HG03175 (cell line): ENCODE measurements at regions not wholly inside any gene's neighbourhood (a gene's known extent, or its start where the extent isn't known, plus 50 kb on each side); places are given as distances from the start of the nearest gene placed in this dataset.

Experiments used
- ATAC-seq: cut with Tn5 transposase; IDR thresholded peaks from one replicate; pipeline ENCODE4 v1.9.1; 2021; ENCODE audit warnings: mild to moderate bottlenecking, moderate library complexity; ENCODE audit not compliant: unreplicated experiment

DNA sequence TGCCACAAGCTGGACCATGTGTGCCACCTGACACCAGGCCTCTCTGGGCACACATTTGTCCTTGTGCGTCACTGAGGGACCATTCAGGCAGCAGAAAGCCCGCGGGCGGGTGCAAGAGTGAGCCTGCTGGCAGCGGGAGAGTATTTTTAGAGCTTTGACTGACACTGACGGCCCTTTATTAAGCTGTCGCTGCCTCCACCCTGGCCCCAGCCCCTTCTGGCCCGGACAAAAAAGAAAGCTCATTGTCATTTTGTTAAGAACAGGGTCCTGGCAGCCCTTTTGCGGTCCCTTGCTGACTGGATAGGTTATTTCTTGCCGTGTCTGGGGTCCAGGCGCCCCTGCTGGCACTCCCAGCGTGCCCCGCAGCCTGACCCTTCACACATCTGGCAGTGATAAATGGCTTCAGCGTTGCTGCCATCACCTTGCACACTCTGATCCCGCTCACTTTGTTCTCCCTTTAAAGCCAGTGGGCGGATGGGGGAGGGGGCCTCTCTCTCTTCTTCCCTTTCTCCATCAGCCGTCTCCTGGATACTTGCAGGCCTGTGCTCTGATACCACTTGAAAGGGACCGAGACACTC lies 78.4 kb upstream of the NKD1 start:
- no peak for ATAC-seq

DNA sequence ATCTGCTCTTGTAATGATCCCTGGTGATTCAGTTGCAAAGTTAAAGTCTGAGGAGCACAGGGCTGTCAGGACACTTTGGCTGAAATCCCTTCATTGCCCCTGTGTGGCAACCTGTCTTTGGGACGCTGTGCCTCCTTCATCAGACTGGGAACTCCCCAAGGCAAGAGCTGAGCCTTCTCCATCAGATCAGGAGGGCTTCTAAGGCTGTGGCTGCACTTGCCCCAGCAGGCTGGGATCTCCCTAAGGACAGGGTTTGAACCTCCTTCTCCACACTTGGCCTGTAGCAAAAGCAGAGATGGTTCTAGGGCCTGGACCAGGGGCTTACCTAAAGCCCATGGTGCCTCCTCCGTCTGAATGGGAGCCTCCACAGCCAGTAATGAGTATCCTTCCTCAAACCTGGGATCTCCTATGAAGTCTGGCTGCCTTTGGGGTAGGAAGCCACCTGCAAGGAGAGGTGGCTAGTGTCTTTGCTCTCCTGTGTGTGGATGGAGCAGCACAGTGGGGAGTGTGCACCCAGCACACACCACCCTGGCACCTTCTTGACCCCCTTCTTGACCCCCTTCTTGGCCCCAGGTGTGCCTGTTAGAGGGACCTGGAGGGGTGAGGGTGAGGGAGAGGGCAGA lies 79.0 kb upstream of the NKD1 start:
- no peak for ATAC-seq

DNA sequence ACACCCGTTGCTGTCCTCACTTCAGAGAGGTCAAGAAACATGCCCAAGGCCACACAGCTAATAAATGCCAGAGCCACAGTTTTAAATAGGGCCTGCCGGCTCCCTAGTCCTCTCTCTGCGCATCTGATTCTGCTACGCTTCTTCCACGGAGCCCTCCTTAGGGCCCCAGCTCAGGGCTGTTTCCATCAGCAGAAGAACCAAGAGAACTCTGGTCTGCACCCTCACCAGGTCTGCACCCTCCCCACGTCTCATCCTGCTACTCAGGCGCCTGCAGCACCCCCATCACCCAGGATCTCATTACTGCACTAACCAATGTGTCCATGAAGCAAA lies 79.5 kb upstream of the NKD1 start:
- no peak for ATAC-seq

DNA sequence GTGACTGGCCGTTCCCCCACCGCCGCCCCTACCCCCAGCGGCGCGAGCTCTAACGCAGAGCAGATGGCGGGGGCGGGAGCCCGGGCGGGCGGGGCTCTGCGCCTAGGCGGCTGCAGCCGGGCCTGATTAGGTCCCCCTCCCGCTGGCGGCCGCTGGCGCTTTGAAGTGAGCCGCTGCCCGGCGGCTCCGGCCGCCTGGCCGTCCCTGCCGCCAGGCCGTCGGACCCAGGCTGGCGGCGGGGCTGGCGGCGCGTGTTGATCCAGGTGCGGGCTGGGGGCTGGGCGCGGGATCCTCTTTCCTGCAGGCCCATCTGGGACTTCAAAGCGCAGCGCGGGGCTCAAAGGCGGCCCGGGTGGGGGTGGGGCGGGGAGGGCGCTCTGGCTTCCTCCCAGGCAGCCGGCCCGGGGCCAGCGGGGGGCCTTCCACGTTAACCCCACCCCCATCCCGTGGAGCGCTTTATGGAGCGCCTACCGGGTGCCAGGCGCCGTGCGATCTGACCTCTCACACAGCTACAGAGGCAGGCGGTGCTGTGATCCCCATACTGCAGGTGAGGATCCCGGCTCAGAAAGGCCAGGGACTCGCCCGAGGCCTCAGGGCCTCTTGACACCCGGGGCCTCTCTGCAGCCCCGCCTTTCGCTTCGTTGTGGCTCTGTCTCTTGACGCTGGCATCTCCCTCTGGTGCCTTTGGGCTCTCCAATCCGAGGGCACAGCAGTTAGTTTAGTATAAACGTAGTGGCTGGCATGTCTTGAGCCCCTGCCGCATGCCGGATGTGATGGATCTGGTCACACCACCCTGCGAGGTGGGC lies 80.0 kb upstream of the NKD1 start:
- ATAC-seq = no peak

DNA sequence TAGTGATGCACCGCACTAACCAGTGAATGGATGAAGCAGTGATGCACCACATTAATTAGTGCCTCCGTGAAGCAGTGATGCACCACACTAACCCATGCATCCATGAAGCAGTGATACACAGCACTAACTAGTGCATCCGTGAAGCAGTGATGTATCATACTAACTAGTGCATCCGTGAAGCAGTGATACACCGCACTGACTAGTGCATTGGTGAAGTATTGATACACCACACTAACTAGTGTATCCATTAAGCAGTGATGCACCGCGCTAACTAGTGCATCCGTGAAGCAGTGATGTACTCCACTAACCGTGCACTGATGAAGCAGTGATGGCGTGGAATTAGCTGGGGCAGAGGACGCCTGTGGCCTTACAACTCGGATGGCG lies 80.6 kb upstream of the NKD1 start:
- ATAC-seq = no peak

DNA sequence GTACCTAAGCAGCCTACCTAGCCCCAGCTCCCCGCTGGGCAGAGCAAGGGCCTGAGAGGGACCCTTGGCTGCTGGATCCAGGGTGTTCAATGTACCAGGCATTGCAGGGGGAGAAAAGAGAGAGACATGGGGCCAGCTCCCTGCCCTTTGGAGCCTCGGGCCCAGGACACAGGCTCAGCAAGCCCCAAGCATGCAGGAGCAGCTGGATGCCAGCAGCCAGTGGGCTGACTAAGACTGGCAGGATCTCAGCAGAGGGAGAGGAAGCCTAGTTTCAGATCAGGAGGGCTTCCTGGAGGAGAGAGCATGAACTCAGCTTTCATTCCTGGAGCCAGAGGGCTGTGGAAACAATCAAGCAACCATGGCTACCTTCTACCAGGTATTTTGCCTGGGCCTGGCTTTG lies 82.0 kb upstream of the NKD1 start:
- no peak for ATAC-seq

DNA sequence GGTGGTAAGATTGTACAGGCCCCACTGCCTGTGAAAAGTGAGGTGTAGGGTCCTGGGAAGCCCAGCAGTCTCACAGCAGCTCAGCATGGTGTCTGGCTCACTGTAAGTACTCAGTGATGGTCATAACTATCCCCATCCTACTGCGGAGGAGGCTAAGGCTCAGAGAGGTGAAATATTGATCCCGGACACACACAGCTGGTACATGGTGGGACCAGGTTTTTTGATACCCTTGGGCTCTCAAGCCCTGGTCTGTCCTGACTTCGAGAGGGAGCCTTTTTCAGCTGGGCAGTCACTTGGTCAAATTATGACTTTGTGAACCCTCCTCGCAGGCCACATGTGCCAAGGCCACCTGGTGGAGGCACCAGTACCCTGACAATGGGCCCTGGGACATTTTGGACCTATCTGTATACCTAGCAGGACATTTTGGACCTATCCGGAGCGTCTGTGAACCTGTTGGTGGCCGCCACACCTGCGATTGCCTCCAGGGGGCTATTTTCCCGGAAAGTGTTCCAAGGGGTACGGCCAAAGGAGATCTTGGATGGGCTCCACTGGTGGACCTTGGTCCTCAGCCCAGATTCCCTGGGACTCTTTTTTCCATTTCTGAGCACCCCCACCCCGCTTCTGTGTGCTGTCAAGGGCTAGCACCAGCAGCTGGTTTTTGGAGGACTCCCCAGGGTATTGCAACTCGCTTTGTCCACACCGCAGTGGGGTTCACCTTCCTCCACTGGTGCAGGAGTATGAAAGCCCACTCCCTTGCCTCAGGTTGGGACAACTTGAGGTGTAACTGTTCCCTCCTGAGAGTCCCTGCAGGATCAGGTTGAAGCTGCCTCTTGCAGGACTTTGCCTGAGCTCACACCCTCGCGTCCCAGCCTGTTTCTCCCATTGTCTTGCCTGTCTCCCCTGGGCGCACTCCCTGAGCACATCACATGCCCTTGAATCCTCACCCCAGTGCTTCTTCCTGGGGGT lies 83.6 kb upstream of the NKD1 start:
- ATAC-seq = no peak

DNA sequence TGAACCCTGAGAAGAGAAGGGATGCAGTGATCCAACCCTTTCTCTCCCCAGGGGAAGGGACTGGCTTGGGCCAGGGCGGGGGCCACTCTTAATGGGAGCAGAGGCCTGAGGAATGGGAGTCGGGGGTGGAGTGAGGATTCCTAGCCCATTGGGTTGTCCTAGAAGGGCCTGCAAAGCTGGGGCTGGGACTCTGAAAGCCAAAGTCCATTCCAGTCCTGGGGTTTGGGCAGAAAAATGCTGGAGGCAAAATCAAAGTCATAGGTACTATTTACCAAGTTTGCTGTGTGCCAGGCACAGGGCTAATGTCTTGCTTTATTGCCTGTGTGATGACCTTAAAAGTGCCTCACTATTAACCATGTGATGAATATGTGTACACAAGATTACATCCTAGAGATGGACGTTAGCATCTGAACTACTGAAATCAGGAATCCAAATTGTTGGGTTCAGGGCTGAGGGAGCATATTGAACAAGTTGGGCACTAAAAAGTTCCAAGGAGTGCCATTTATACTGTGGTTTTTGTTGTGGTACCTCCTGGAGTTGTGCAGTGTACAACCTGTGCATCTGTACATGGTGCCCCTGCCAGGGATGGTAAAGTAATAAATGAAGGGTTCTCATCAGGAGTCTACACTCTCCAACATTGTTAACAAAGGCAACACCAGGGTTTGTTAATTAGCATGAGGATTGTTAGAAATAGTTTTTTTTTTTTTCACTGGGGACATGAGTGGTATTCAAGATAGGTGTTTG lies 84.4 kb upstream of the NKD1 start:
- no peak for ATAC-seq

DNA sequence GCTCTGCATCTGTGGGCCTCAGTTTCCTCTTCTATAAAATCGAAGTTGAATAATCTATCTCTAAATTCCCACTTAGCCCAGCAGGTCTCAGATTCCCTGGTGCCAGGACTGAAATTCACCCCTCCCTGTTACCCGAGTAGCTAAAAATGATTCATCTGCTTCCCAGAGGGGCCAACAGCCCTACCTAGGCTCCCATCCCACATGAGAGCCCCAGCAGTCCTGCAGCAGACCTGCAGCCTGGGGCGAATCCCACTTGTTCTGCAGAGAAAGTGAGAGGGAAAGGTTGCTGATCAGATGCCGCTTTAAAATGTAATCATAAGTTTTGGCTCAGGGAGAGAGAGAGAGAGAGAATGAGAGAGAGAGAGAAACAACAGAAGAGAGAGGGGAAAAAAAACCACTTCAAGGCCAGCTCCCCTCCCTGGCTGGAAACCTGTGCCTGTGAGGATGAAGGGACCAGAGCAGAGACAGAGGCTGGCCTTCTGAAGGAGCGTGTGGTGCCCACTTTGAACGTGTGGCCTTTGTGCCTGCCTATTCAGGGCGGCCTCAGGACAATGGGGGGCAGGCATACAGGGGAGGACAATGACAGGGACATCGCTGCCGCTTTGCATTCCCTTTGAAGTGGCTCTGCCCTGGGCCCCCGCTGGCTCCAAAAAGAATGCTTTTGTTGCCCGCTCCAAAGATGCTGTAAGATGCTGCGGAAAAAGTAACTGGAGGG lies 85.2 kb upstream of the NKD1 start:
- ATAC-seq = no peak

DNA sequence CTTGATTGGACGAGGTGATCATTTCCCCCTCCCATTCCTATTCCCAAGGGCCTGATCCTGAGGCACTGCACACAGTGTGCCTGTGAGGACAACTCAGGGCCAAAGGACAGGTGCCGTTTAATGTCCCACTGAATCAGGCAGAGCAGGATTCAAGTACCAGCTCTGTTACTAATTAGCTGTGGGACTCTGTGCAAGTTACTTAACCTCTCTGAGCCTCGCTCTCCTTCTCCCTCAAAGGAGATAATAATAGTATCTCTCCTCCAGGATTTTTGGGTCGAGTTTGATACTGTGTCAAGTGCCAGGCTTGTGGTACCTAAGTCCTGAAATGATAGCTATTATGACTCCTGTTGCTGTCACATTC lies 86.8 kb upstream of the NKD1 start:
- ATAC-seq = no peak

DNA sequence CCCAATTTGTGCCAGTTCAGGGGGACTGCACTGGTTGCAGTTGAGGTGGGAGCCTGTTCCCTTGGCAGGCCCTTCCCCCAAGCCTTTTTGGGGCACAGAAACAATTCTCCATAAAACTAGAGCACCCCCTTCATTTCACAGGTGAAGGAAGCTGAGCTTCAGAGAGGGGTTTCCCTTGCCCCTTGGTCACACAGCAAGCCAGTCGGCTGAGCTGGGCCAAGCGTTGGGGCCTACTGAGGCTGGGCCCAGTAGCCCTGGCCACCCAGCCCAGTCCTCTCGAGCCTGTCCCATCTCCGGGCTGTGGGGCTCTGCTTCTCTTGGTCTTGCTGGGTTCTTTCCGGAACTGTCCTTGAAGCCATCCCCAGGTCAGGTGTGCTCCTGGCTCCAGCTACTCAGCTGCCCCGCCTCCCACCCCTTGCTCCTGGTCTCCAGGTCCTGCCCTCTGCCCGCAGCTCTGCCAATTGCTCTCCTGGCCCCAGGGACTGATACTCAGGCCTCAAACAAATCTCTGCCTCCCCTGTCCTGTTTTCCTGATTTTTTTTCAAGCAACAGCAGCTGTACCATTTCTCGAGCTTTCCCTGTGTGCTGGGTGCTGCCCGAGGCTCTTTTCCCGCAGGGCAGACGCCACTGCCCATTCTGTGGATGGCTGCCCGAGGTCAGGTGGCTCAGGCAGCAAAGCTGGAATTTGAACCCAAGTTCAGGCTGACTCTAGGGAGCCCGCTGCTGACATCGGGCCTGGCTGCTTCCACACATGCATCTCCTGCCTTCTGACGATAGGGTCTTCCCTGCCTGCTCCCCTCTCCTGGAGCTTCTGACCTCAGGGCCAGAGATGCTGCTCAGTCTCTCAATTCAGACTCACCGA lies 87.4 kb upstream of the NKD1 start:
- ATAC-seq = no peak

DNA sequence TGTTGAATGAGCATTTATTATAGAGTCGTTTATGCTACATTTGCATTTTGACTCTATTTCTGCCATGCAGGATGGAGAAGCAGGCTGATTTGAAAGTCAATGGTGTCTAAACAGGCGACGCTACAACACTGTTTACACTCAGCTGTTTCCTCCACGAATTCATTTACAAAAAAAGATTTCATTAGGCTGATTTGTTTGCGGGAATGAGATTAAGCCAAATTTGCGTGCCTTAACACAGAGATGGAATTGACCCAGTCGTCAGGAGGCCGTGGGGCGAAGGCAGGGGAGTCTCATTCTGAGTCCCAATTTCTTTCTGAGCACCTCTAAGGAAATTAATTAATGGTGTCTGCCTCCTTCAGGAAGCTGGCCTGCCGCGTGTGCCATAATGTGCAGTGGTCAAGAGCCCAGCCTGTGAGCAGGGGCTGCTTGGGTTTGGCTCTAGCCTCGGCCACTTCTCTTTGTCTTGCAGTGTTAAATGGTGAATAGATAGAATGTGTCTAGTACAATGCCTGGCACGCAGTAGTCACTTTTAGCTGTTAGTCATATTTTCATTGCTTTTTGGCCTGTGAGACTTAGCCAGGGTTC lies 88.6 kb upstream of the NKD1 start:
- ATAC-seq = no peak

DNA sequence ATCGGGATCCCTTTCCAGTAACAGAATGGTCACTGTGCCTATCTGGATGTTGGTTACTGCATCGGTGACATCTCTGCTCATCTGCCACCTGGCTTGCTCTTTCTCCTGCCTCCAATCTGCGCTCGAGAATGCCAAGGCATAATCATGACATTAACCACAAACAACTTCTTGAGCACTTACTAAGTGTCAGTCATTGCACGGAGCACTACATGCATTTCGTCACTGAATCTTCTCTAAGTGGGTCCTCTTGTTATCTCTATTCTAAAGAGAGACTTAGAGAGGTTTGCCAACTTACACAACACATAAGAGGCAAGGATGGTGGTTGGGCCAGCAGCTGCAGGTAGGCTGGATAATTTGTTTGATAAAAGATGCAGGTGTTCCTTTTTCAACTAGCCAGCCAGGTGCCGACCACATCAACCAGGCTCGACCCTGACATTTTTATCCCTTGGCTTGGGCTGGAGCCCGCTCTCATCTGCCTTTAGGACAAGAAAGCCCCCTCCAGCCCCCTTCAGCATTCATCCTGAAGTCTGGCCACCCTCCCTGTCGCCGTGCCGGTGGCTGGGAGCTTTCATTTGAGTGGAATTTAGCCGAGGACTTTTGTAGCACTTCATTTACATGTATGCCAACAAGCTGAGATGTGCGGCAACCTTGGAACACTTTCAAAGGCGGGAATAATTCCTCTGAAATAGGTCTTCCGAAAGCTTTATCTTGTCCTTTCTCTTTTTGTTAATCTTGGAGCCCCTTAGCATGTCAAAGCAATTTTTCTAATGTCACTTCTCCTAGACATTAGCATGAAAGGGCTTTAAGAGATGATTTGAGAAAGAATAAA lies 89.3 kb upstream of the NKD1 start:
- no peak for ATAC-seq

DNA sequence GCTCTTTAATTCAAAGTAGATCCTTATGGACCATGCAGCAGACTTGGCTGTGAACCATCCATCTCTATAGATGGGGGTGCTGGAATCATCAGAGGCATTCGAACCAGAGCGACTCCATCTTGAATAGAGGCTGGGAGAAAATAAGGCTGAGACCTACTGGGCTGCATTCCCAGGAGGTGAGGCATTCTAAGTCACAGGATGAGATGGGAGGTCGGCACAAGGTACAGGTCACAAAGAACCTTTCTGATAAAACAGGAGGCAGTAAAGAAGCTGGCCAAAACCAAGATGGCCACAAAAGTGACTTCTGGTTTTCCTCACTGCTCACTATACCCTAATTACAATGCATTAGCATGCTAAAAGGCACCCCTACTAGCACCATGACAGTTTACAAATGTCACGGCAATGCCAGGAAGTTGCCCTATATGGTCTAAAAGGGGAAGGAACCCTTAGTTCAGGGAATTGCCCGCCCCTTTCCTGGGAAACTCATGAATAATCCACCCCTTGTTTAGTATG lies 89.2 kb upstream of the BRD7 start:
- ATAC-seq = no peak

DNA sequence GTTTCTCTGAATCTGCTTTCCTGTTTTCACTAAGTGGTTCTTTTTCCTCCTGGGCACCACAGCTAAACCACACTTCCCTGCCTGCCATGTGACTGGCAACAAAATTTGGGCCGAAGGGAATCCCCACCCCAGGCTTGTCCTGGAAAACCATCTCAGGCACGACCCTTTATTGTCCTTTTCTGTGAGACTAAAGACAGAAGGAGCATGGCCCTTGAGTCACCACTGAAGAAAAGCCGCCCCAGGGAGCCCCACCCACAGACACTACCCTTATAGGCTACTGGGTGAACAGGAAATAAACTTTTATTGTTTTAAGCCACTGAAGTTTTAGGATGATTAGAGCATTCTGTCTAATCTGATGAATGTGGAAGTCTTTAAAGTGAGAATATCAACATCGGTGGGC lies 88.6 kb upstream of the BRD7 start:
- ATAC-seq = no peak

DNA sequence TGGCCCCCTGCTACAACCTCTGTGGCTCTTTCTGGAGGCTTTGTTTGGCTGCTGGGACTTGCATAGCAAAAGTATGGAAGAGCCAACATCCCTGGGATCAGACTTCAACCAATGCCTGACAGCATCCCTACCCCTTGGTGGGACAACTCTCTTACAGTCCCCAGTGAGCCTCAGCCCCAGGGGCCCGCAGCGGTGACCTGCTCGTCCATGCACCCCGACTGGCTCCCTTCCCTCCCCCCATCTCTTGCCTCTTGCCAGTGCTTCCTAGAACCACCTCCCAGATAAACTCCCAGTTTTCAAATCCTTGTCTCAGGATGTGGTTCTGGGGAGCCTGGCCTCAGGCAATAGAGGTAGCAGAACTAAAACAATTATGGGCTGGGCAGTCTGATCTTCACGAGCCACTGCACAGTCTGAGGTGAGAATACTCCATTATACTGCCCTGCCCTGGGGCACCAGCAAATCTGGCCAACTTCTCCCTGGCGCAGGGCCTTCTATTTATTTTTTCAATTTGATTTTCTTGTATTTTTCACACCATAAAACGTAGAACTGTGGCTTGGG lies 86.6 kb upstream of the BRD7 start:
- ATAC-seq = no peak

DNA sequence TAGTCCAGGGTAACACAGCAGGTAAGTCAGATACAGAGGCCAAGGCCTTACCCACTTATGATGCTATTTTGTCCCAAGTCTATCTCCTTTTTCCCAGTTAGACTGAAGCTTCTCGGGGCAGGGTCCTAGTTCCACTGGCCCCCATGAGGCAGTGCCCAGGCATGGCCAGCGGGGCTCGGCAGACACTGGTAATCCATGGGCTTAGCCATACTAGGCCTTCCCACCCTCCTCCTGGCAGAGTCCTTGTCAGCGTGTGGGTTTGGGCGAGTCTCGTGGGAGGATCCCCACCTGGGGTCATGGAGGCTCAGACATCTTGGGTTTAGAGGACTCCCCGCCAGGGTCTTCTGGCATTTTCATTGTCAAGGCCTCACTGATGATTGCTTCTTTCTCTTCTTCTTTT lies 84.7 kb upstream of the BRD7 start:
- no peak for ATAC-seq
